ENCODE measurements at regions not wholly inside any gene's neighbourhood (a gene's known extent, or its start where the extent isn't known, plus 50 kb on each side); places are given as distances from the start of the nearest gene placed in this dataset.

GRCh38 chr5:30380228-30380627 lies 813.3 kb upstream of the CDH6 start:
- no peak for ATAC-seq
- TF ChIP-seq ZNF70 (CRISPR knock-in tag; IDR thresholded peaks at IDR 0.05) (no peak), ZNF565 (CRISPR knock-in tag; conservative IDR thresholded peaks at IDR 0.05; ENCODE audit: low read depth) (no peak), CSDC2 (CRISPR knock-in tag; IDR thresholded peaks at IDR 0.05) (no peak), ZFP30 (CRISPR knock-in tag; IDR thresholded peaks at IDR 0.05) (no peak), CREB5 (CRISPR knock-in tag; IDR thresholded peaks at IDR 0.05; ENCODE audit: low read depth) (no peak), ZNF8 (CRISPR knock-in tag; IDR thresholded peaks at IDR 0.05) (no peak), TCF4 (CRISPR knock-in tag; IDR thresholded peaks at IDR 0.05; ENCODE audit: borderline replicate concordance) (no peak), SNAI2 (CRISPR knock-in tag; IDR thresholded peaks at IDR 0.05) (no peak), ISL1 (CRISPR knock-in tag; IDR thresholded peaks at IDR 0.05) (no peak), ESRRG (CRISPR knock-in tag; IDR thresholded peaks at IDR 0.05) (no peak), ZC3H10 (CRISPR knock-in tag; IDR thresholded peaks at IDR 0.05) (no peak), OSR1 (CRISPR knock-in tag; IDR thresholded peaks at IDR 0.05) (no peak), RARB (CRISPR knock-in tag; IDR thresholded peaks at IDR 0.05) (no peak), ZFP3 (CRISPR knock-in tag; IDR thresholded peaks at IDR 0.05) (no peak), POU6F1 (CRISPR knock-in tag; IDR thresholded peaks at IDR 0.05; ENCODE audit: borderline replicate concordance, low read depth) (no peak), TSHZ2 (CRISPR knock-in tag; IDR thresholded peaks at IDR 0.05) (no peak)

- TF ChIP-seq SNAI2 (CRISPR knock-in tag; IDR thresholded peaks at IDR 0.05) (no peak), ZNF8 (CRISPR knock-in tag; IDR thresholded peaks at IDR 0.05) (no peak), PATZ1 (CRISPR knock-in tag; IDR thresholded peaks at IDR 0.05; ENCODE audit: borderline replicate concordance) (no peak), CREB5 (CRISPR knock-in tag; IDR thresholded peaks at IDR 0.05; ENCODE audit: low read depth) (no peak), TOX (CRISPR knock-in tag; IDR thresholded peaks at IDR 0.05; ENCODE audit: borderline replicate concordance) (no peak), TSHZ2 (CRISPR knock-in tag; IDR thresholded peaks at IDR 0.05) (no peak), ZC3H10 (CRISPR knock-in tag; IDR thresholded peaks at IDR 0.05) (no peak), ZFP3 (CRISPR knock-in tag; IDR thresholded peaks at IDR 0.05) (no peak), ZNF565 (CRISPR knock-in tag; conservative IDR thresholded peaks at IDR 0.05; ENCODE audit: low read depth) (no peak), POU6F1 (CRISPR knock-in tag; IDR thresholded peaks at IDR 0.05; ENCODE audit: borderline replicate concordance, low read depth) (no peak), ISL1 (CRISPR knock-in tag; IDR thresholded peaks at IDR 0.05) (no peak), BACH2 (CRISPR knock-in tag; IDR thresholded peaks at IDR 0.05; ENCODE audit: borderline replicate concordance) (no peak), ZNF70 (CRISPR knock-in tag; IDR thresholded peaks at IDR 0.05) (no peak)
- no peak for ATAC-seq
Measured at GRCh38 chr5:30376848-30377247, 816.6 kb upstream of the CDH6 start.

All from SK-N-SH treated with all-trans-retinoic acid at 6 μM for 48 hours (cell line).